Iris pigment epithelial cell (primary cell): ENCODE measurements at regions not wholly inside any gene's neighbourhood (a gene's known extent, or its start where the extent isn't known, plus 50 kb on each side); places are given as distances from the start of the nearest gene placed in this dataset.

Source experiments
- DNase-seq: peaks from one replicate; pipeline ENCODE4 v3.0.0-alpha.2; 2011; ENCODE audit warnings: low read depth

- no peak for DNase-seq
Measured at GRCh38 chr20:48571949-48572847, 255.6 kb downstream of the PREX1 start.

DNA sequence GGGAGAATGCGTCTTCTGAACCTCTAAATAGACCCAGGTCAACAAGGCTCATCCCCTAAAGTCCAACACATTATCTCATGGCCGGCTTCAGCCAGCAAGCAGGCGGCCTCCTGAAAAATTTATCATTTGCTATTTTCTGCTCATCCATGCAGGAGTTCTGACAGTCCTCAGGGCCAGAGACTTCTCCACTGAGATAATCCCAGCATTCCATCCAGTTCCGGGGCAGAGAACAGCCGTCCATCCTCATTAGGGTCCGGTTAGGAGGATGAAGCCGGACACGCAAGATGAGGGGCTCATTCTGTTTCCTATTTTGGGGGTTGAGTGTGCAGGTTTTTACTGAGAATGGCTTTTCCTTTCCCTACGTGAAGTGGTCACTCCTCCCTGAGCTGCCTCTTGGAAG, 258.1 kb downstream of the PREX1 start:
- DNase-seq = no peak

- no peak for DNase-seq
Measured at GRCh38 chr20:48568520-48568919, 259.3 kb downstream of the PREX1 start.

DNA sequence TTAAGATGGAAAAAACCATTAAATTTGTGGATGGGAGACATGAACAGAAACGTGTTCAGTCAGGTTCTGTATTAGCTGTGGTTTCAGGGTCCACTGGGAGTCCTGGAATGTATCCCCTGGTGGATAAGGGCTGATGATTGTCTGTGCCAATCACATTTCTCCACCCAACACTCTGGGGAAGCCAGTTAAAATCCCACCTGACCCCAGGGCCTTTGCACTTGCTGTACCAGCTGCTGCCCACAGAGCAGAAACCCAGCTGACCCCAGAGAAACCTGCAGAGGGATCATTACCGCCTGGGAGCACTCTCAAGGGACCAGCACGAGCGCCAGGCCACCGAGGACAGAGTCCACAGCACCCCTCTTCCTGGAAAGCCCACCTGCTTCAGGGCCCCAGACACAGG, 260.7 kb downstream of the PREX1 start:
- DNase-seq = no peak

GRCh38 chr20:48564982-48565539, 262.7 kb downstream of the PREX1 start:
- no peak for DNase-seq

DNA sequence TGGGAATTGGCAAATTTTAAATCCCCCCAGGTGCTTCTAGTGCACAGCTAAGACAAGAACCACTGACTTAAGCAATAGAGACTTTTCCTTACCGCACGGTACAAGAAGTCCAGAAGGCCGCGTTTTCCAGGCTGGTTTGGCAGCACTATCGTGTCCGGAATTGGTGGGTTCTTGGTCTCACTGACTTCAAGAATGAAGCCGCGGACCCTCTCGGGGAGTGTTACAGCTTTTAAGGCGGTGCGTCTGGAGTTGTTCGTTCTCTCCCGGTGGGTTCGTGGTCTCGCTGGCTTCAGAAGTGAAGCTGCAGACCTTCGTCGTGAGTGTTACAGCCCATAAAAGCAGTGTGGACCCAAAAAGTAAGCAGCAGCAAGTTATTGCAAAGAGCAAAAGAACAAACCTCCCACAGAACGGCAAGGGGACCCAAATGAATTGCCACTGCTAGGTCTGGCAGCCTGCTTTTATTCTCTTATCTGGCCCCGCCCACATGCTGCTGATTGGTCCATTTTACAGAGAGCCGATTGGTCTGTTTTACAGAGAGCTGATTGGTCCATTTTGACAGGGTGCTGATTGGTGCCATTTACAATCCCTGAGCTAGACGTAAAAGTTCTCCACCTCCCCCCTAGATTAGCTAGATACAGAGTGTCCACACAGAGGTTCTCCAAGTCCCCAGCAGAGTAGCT, 264.5 kb downstream of the PREX1 start:
- DNase-seq = no peak

GRCh38 chr20:48562586-48563116, 265.1 kb downstream of the PREX1 start:
- no peak for DNase-seq

GRCh38 chr20:48558906-48559305, 268.9 kb downstream of the PREX1 start:
- no peak for DNase-seq

GRCh38 chr20:48557380-48557779, 270.4 kb downstream of the PREX1 start:
- DNase-seq = no peak

DNA sequence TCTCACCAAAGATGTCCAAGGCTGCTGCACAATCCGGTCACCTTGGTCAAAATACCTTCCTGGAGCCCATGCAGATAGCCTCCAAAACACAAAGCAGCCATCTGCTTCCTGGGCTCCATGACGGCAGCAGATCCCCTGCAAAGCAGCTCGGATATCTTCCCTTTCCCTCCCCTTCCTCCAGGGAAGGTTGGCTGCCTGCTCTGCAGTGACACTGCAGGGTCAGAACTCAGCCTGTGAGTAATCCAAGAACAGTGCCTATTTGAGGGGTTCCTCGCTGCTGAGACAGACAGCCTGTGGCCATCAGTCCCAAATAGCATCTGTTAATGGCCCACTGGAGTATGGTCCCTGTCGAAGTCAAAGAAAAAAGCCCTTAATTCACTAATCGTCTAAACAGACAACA, 270.8 kb downstream of the PREX1 start:
- DNase-seq = no peak

GRCh38 chr20:48552550-48552949, 275.2 kb downstream of the PREX1 start:
- DNase-seq = no peak

- no peak for DNase-seq
Measured at GRCh38 chr20:48550814-48551213, 277.0 kb downstream of the PREX1 start.

- DNase-seq = no peak
Measured at GRCh38 chr20:48547664-48548063, 280.1 kb downstream of the PREX1 start.

- DNase-seq = no peak
Measured at GRCh38 chr20:48544402-48545339, 283.1 kb downstream of the PREX1 start.

GRCh38 chr20:48541581-48542071, 286.2 kb downstream of the PREX1 start:
- no peak for DNase-seq

- DNase-seq = peak; percentile 8
Measured at GRCh38 chr20:48538856-48539255, 288.9 kb downstream of the PREX1 start.

- peak; percentile 94 for DNase-seq
Measured at GRCh38 chr20:48538058-48538825, 289.6 kb downstream of the PREX1 start.

DNA sequence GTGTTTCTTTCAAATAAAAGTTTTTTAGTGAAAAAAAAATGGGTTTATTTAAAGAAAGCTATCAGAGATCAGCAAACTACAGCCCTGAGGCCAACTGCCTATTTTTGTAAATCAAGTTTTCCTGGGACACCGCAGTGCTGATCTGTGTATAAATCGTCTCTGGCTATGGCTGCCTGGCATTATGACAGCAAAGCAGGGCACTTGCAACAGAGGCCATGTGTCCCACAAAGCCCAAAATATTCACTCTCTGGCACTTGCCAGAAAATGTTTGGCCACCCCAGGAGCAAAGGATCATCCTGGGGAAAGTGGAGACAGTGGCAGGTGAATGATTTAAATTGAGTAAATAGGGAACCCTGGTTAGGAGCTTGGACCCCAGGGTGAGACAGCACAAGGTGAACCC, 291.6 kb downstream of the PREX1 start:
- DNase-seq = no peak

- DNase-seq = no peak
Measured at GRCh38 chr20:48535556-48535955, 292.2 kb downstream of the PREX1 start.

DNA sequence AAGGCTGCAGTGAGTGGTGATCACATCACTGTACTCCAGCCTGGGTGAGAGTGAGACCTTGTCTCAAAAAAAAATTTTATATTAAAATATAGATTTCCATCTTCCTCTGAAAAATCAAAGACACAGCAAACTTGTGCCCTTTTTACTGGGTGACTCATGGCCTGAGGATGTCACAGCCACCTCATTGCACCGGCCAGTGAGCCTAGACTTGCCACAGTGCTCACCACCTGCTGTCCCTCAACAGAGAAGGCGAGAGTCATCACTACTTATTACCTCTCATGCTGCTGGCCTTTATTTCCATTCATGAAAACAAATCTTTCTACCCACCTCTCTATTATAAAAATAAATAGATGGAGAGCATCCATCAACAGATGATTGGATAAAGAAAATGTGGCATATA, 295.8 kb downstream of the PREX1 start:
- no peak for DNase-seq

DNA sequence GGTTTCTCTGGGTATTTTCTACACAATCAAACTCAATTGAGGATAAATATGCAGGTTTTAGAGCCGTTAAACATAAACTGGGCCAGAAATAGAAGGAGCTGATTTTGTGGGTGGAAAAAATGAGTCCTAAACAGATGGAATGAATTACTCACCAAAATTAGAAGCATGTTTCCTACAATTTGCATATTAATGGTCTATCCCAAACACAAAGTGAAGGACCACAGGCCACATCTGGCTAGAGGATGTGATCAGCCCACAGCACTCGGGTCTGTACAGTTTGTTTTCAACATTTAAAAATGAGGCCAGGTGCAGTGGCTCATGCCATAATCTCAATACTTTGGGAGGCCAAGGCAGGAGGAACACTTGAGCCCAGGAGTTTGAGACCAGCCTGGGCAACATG, 296.3 kb downstream of the PREX1 start:
- no peak for DNase-seq
